Liver (tissue), 3 donors: ENCODE measurements at regions not wholly inside any gene's neighbourhood (a gene's known extent, or its start where the extent isn't known, plus 50 kb on each side); places are given as distances from the start of the nearest gene placed in this dataset.
"Not testable (repeated sequence)": the region's sequence is repeated elsewhere in the genome, so short reads cannot be mapped to it uniquely, and the experiment has no call there.

ENCODE experiments used
- EGR1 ChIP-seq, 2 donors: IDR thresholded peaks; 2 replicates each; pipeline ENCODE4 v1.6.1; 2016 to 2018; ENCODE audit warnings: antibody characterized with exemption in 2 of 2, low read depth in 2 of 2
- FOXA1 ChIP-seq: IDR thresholded peaks from 2 replicates; pipeline ENCODE4 v1.6.1; 2016; ENCODE audit warnings: antibody characterized with exemption
- HNF4G ChIP-seq: IDR thresholded peaks from 2 replicates; pipeline ENCODE4 v1.6.1; 2016; ENCODE audit warnings: antibody characterized with exemption
- JUND ChIP-seq, 2 donors: IDR thresholded peaks; 2 replicates each; pipeline ENCODE4 v1.6.1; 2016; ENCODE audit warnings: antibody characterized with exemption in 2 of 2
- RAD21 ChIP-seq, 2 donors: IDR thresholded peaks; 2 replicates each; pipeline ENCODE4 v1.6.1; 2016; ENCODE audit warnings: antibody characterized with exemption in 2 of 2, mild to moderate bottlenecking in 2 of 2
- RXRA ChIP-seq, 2 donors: IDR thresholded peaks; 2 replicates each; pipeline ENCODE4 v1.6.1; 2017 to 2018; ENCODE audit warnings: antibody characterized with exemption in 2 of 2, mild to moderate bottlenecking in 1 of 2
- SP1 ChIP-seq: IDR thresholded peaks from 2 replicates; pipeline ENCODE4 v1.6.1; 2018; ENCODE audit warnings: antibody characterized with exemption, mild to moderate bottlenecking
- TAF1 ChIP-seq: conservative IDR thresholded peaks from 2 replicates; pipeline ENCODE4 v1.6.1; 2016; ENCODE audit warnings: antibody characterized with exemption, mild to moderate bottlenecking
- YY1 ChIP-seq: IDR thresholded peaks from 2 replicates; pipeline ENCODE4 v1.6.1; 2016; ENCODE audit warnings: antibody characterized with exemption, mild to moderate bottlenecking
- TF ChIP-seq, protein P1 (sequence below): fragments of 150-350 bp; IDR thresholded peaks from 2 replicates; pipeline ENCODE4 v1.5.1; 2017; ENCODE audit warnings: improper control_type of control experiment, low read depth, low read length; ENCODE audit not compliant: missing input control
- TF ChIP-seq, protein P2 (sequence below): IDR thresholded peaks from 2 replicates; pipeline ENCODE4 v1.6.1; 2016; ENCODE audit warnings: antibody characterized with exemption
- TF ChIP-seq, protein P3 (sequence below): IDR thresholded peaks from 2 replicates; pipeline ENCODE4 v1.6.1; 2016; ENCODE audit warnings: antibody characterized with exemption, mild to moderate bottlenecking
- TF ChIP-seq, protein P4 (sequence below): IDR thresholded peaks from 2 replicates; pipeline ENCODE4 v1.6.1; 2016; ENCODE audit warnings: antibody characterized with exemption
- donor health status: healthy.
- donor health status: healthy.

GRCh38 chr1:146781235-146781634, 156.9 kb upstream of the NBPF12 start:
- TF ChIP-seq, protein P1, sequence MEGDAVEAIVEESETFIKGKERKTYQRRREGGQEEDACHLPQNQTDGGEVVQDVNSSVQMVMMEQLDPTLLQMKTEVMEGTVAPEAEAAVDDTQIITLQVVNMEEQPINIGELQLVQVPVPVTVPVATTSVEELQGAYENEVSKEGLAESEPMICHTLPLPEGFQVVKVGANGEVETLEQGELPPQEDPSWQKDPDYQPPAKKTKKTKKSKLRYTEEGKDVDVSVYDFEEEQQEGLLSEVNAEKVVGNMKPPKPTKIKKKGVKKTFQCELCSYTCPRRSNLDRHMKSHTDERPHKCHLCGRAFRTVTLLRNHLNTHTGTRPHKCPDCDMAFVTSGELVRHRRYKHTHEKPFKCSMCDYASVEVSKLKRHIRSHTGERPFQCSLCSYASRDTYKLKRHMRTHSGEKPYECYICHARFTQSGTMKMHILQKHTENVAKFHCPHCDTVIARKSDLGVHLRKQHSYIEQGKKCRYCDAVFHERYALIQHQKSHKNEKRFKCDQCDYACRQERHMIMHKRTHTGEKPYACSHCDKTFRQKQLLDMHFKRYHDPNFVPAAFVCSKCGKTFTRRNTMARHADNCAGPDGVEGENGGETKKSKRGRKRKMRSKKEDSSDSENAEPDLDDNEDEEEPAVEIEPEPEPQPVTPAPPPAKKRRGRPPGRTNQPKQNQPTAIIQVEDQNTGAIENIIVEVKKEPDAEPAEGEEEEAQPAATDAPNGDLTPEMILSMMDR, result not testable (repeated sequence)
- not testable (repeated sequence) for TF ChIP-seq JUND (IDR thresholded peaks at IDR 0.05); YY1; RAD21 (IDR thresholded peaks at IDR 0.05); RXRA (IDR thresholded peaks at IDR 0.05); TAF1; SP1; FOXA1; EGR1 (IDR thresholded peaks at IDR 0.05; ENCODE audit: low read depth in 2 of 2); HNF4G
- TF ChIP-seq, protein P2, sequence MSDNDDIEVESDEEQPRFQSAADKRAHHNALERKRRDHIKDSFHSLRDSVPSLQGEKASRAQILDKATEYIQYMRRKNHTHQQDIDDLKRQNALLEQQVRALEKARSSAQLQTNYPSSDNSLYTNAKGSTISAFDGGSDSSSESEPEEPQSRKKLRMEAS, result not testable (repeated sequence)
- TF ChIP-seq, protein P3, sequence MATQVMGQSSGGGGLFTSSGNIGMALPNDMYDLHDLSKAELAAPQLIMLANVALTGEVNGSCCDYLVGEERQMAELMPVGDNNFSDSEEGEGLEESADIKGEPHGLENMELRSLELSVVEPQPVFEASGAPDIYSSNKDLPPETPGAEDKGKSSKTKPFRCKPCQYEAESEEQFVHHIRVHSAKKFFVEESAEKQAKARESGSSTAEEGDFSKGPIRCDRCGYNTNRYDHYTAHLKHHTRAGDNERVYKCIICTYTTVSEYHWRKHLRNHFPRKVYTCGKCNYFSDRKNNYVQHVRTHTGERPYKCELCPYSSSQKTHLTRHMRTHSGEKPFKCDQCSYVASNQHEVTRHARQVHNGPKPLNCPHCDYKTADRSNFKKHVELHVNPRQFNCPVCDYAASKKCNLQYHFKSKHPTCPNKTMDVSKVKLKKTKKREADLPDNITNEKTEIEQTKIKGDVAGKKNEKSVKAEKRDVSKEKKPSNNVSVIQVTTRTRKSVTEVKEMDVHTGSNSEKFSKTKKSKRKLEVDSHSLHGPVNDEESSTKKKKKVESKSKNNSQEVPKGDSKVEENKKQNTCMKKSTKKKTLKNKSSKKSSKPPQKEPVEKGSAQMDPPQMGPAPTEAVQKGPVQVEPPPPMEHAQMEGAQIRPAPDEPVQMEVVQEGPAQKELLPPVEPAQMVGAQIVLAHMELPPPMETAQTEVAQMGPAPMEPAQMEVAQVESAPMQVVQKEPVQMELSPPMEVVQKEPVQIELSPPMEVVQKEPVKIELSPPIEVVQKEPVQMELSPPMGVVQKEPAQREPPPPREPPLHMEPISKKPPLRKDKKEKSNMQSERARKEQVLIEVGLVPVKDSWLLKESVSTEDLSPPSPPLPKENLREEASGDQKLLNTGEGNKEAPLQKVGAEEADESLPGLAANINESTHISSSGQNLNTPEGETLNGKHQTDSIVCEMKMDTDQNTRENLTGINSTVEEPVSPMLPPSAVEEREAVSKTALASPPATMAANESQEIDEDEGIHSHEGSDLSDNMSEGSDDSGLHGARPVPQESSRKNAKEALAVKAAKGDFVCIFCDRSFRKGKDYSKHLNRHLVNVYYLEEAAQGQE, result not testable (repeated sequence)
- TF ChIP-seq, protein P4, sequence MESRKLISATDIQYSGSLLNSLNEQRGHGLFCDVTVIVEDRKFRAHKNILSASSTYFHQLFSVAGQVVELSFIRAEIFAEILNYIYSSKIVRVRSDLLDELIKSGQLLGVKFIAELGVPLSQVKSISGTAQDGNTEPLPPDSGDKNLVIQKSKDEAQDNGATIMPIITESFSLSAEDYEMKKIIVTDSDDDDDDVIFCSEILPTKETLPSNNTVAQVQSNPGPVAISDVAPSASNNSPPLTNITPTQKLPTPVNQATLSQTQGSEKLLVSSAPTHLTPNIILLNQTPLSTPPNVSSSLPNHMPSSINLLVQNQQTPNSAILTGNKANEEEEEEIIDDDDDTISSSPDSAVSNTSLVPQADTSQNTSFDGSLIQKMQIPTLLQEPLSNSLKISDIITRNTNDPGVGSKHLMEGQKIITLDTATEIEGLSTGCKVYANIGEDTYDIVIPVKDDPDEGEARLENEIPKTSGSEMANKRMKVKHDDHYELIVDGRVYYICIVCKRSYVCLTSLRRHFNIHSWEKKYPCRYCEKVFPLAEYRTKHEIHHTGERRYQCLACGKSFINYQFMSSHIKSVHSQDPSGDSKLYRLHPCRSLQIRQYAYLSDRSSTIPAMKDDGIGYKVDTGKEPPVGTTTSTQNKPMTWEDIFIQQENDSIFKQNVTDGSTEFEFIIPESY, result not testable (repeated sequence)
